Endothelial cell of umbilical vein (primary cell): ENCODE measurements at regions not wholly inside any gene's neighbourhood (a gene's known extent, or its start where the extent isn't known, plus 50 kb on each side); places are given as distances from the start of the nearest gene placed in this dataset. TPM values are rescaled to one million over a fixed set of nuclear protein-coding genes. Genes with fewer than 3 reads are reported as not detected.

Experiments used
- BruUV-seq: library from RNA; stranded (reverse); fragments of 400-500 nt; replicated peaks from 2 replicates; lab custom pipeline; 2021; lab: Mats Ljungman, UMichigan
- CTCF ChIA-PET: fragments of 300-600, 350-600 bp; sonication (Branson Sonifier 250); formaldehyde crosslinking; loops from one replicate; lab custom pipeline; 2021; ENCODE audit warnings: antibody characterized with exemption, inconsistent platforms; lab: Charles Lee
- POLR2A ChIA-PET: fragments of 300-600, 350-600 bp; sonication (Branson Sonifier 250); formaldehyde crosslinking; loops from one replicate; lab custom pipeline; 2021; ENCODE audit warnings: antibody characterized with exemption, inconsistent platforms; lab: Charles Lee
- DNase-seq: peaks from one replicate; pipeline ENCODE4 v3.0.0-alpha.2; 2011; ENCODE audit warnings: low read depth, low spot score
- FAIRE-seq: peaks from 2 replicates; lab custom pipeline; 2011; peaks lifted over from hg19 to GRCh38; lab: Jason Lieb, UNC
- H2AFZ ChIP-seq: 2 replicates; pipeline ENCODE4 v1.6.0; 2012; ENCODE audit warnings: low read depth, low read length, control low read depth, inconsistent platforms
- H3K27ac ChIP-seq: 2 replicates; pipeline ENCODE4 v1.5.1; 2011; ENCODE audit warnings: low read depth, mild to moderate bottlenecking, control low read depth, low read length, moderate library complexity; ENCODE audit not compliant: insufficient read depth
- H3K27me3 ChIP-seq, 2 experiments: 2 replicates each; pipeline versions ENCODE4 v1.6.0 to v1.6.1; 2011; ENCODE audit warnings: low read length in 2 of 2, mixed read lengths in 1 of 2; ENCODE audit not compliant: control insufficient read depth in 2 of 2, insufficient read depth in 2 of 2
- H3K36me3 ChIP-seq, 2 experiments: 2 replicates in 1 of 2; 3 replicates in 1 of 2; pipeline ENCODE4 v1.5.1; 2011; ENCODE audit warnings: low read length in 2 of 2, mild to moderate bottlenecking in 1 of 2, moderate library complexity in 1 of 2; ENCODE audit not compliant: control insufficient read depth in 2 of 2, insufficient read depth in 2 of 2; ENCODE audit errors: extremely low read depth in 1 of 2
- H3K4me1 ChIP-seq: 3 replicates; pipeline ENCODE4 v1.5.1; 2011; ENCODE audit warnings: mild to moderate bottlenecking, low read length; ENCODE audit not compliant: control insufficient read depth, insufficient read depth; ENCODE audit errors: extremely low read depth
- H3K4me2 ChIP-seq: 2 replicates; pipeline ENCODE4 v1.6.1; 2011; ENCODE audit warnings: low read length, control low read depth, mixed read lengths; ENCODE audit not compliant: insufficient read depth
- H3K4me3 ChIP-seq, 3 experiments: fragments of 200-600 bp in 1 of 3; sonication (generic), shearing (Covaris generic) in 1 of 3; replicated peaks in 1 of 3; 2 replicates each; pipeline ENCODE4 v1.5.1; 2011 to 2016; ENCODE audit warnings: control low read depth in 3 of 3, low read length in 3 of 3, mild to moderate bottlenecking in 2 of 3, inconsistent platforms in 1 of 3, low read depth in 1 of 3, moderate library complexity in 1 of 3; ENCODE audit not compliant: insufficient read depth in 1 of 3
- H3K79me2 ChIP-seq: 2 replicates; pipeline ENCODE4 v1.6.0; 2012; ENCODE audit warnings: low read length, inconsistent platforms; ENCODE audit not compliant: control insufficient read depth, insufficient read depth
- H3K9ac ChIP-seq: replicated peaks from 2 replicates; pipeline ENCODE3; 2011; ENCODE audit warnings: low read length, control low read depth; ENCODE audit not compliant: insufficient read depth; ENCODE audit errors: extremely low read depth
- H3K9me1 ChIP-seq: replicated peaks from 3 replicates; pipeline ENCODE4 v1.6.0; 2011; ENCODE audit warnings: mild to moderate bottlenecking, low read length; ENCODE audit not compliant: control insufficient read depth, insufficient read depth; ENCODE audit errors: extremely low read depth
- H3K9me3 ChIP-seq: replicated peaks from 2 replicates; pipeline ENCODE4 v1.5.1; 2012; ENCODE audit warnings: low read length, inconsistent platforms; ENCODE audit not compliant: control insufficient read depth, insufficient read depth
- H4K20me1 ChIP-seq: replicated peaks from 2 replicates; pipeline ENCODE3; 2011; ENCODE audit warnings: mild to moderate bottlenecking, low read length; ENCODE audit not compliant: control insufficient read depth, insufficient read depth; ENCODE audit errors: extremely low read depth
- CTCF ChIP-seq, 2 donors: IDR thresholded peaks; 1 replicate in 1 of 2; 2 replicates in 1 of 2; pipeline ENCODE4 v1.5.1; 2011; ENCODE audit warnings: low read length in 2 of 2, mild to moderate bottlenecking in 2 of 2, moderate library complexity in 2 of 2, control low read depth in 1 of 2, inconsistent platforms in 1 of 2, low read depth in 1 of 2; ENCODE audit not compliant: insufficient read depth in 1 of 2; ENCODE audit errors: extremely low read depth in 1 of 2
- EZH2 ChIP-seq: IDR thresholded peaks from 2 replicates; pipeline ENCODE4 v1.6.1; 2012; ENCODE audit warnings: borderline replicate concordance, low read depth, mild to moderate bottlenecking, moderate library complexity, low read length, inconsistent platforms; ENCODE audit not compliant: severe bottlenecking
- FOS ChIP-seq: IDR thresholded peaks from 2 replicates; pipeline ENCODE4 v1.6.1; 2011; ENCODE audit warnings: mild to moderate bottlenecking, low read length, moderate library complexity, borderline replicate concordance; ENCODE audit not compliant: insufficient read depth
- GATA2 ChIP-seq: IDR thresholded peaks from 2 replicates; pipeline ENCODE4 v1.7.0; 2011; ENCODE audit warnings: low read depth, mild to moderate bottlenecking, moderate library complexity, mixed read lengths, low read length; ENCODE audit not compliant: insufficient read length, insufficient read depth
- JUN ChIP-seq: IDR thresholded peaks from 2 replicates; pipeline ENCODE4 v1.6.1; 2011; ENCODE audit warnings: borderline replicate concordance, low read depth; ENCODE audit not compliant: insufficient read length, insufficient read depth
- MYC ChIP-seq: IDR thresholded peaks from one replicate; pipeline ENCODE4 v1.6.1; 2011; ENCODE audit warnings: mild to moderate bottlenecking, low read depth, low read length
- POLR2A ChIP-seq: IDR thresholded peaks from 2 replicates; pipeline ENCODE4 v1.6.1; 2012; ENCODE audit warnings: low read depth, mild to moderate bottlenecking, control low read depth, low read length
- POLR2AphosphoS5 ChIP-seq: IDR thresholded peaks from 2 replicates; pipeline ENCODE4 v1.6.1; 2012; ENCODE audit warnings: low read depth, mild to moderate bottlenecking, control low read depth, low read length, moderate library complexity; ENCODE audit not compliant: insufficient read depth
- dilution Hi-C: fragments of 300-500 bp; cut with MboI; formaldehyde crosslinking; loops from one replicate; pipeline ENCODE4 v1.15.0; 2019; ENCODE audit warnings: low sequenced_read_pairs; ENCODE audit not compliant: extremely low pct_ligation_motif_present
- intact Hi-C: fragments of 100-400 bp; cut with micrococcal nuclease; formaldehyde crosslinking; loops from one replicate; pipeline ENCODE4 v1.10.0; 2022
- small RNA-seq: library from RNA; depleted of rRNA; stranded (forward); fragments of <200 nt; gene quantifications from one replicate; pipeline ENCODE3, GENCODE V24; 2012; ENCODE audit warnings: low replicate concordance, low read depth; ENCODE audit not compliant: insufficient read depth, insufficient read length
- TF ChIP-seq, protein P1 (sequence below): IDR thresholded peaks from 2 replicates; pipeline ENCODE4 v1.6.1; 2011; ENCODE audit not compliant: insufficient read depth, insufficient read length

DNA sequence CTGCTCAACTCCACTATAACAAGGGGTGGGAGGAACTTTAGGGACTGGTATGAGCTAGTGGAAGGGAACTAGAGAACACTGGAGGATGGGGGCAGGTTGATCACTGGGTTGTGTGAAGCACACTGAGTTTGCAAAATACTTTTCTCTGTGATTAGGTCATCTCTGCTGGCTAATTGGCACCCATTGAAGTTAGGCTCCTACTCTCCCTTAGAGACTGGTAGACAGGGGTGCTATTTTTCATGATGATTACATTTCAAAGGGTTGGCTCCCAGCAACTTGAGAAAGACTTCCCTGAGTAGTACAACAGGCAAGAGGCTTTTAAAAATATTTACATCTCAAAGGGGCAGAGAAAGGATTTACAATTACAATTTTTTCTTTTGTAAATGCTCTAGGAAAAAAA, 50.4 kb upstream of the MTAP start:
- H3K4me3 ChIP-seq = no peak overlapping the region
- TF ChIP-seq CTCF (IDR thresholded peaks at IDR 0.05; ENCODE audit: extremely low read depth in 1 of 2, insufficient read depth in 1 of 2, low read depth in 1 of 2, low read length in 2 of 2) (no peak), MYC (no peak), POLR2A (no peak), EZH2 (no peak), FOS (no peak), POLR2AphosphoS5 (no peak), JUN (no peak), GATA2 (no peak)
- TF ChIP-seq, protein P1, sequence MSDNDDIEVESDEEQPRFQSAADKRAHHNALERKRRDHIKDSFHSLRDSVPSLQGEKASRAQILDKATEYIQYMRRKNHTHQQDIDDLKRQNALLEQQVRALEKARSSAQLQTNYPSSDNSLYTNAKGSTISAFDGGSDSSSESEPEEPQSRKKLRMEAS = no peak
- peaks cover 18 to 49% of the 10 kb centered on the region in 2 experiments for H3K27me3 ChIP-seq
- no peaks in the 10 kb centered on the region for H3K9me3 ChIP-seq
- H3K4me1 ChIP-seq = no peaks in the 10 kb centered on the region
- H3K36me3 ChIP-seq = no peaks in the 10 kb centered on the region
- no peaks in the 10 kb centered on the region for H3K79me2 ChIP-seq
- ChIA-PET CTCF (interaction anchor here (1.2 kb wide), 1 partner anchor 13 kb away, joined by 3 read pairs; no protein-coding TSS in a partner anchor), POLR2A (no interaction called here)
- intact Hi-C loops (no loop called here), dilution Hi-C loops (no loop called here)
- no peak overlapping the region for H2AFZ ChIP-seq
- no peak for DNase-seq
- no peak for FAIRE-seq
- no peaks in the 10 kb centered on the region for H3K9me1 ChIP-seq
- no peak overlapping the region for H3K9ac ChIP-seq
- no TSS peak for BruUV-seq
- H4K20me1 ChIP-seq = no peaks in the 10 kb centered on the region
- H3K4me2 ChIP-seq = no peak overlapping the region
- no peak overlapping the region for H3K27ac ChIP-seq

Small RNA genes in the stretch of these regions (small RNA-seq; reads per million reads assigned to genes)
- gene RN7SL151P = not detected
